ENCODE measurements at regions not wholly inside any gene's neighbourhood (a gene's known extent, or its start where the extent isn't known, plus 50 kb on each side); places are given as distances from the start of the nearest gene placed in this dataset.
"Not testable (repeated sequence)": the region's sequence is repeated elsewhere in the genome, so short reads cannot be mapped to it uniquely, and the experiment has no call there.

- no peak for DNase-seq (ENCODE audit: low read depth)
These were observed 212.6 kb downstream of the SH2D4B start for GRCh38 chr10:80750268-80750667.

- DNase-seq (ENCODE audit: low read depth) = no peak
These were observed 214.2 kb downstream of the SH2D4B start for GRCh38 chr10:80751940-80752339.

GRCh38 chr10:80753612-80754011, 215.9 kb downstream of the SH2D4B start:
- DNase-seq (ENCODE audit: low read depth) = no peak

- no peak for DNase-seq (ENCODE audit: low read depth)
These were observed 218.2 kb downstream of the SH2D4B start for GRCh38 chr10:80755893-80756292.

- no peak for DNase-seq (ENCODE audit: low read depth)
These were observed 222.0 kb downstream of the SH2D4B start for GRCh38 chr10:80759693-80760092.

GRCh38 chr10:80760914-80761371, 223.2 kb downstream of the SH2D4B start:
- no peak for DNase-seq (ENCODE audit: low read depth)

GRCh38 chr10:80767963-80768362, 230.3 kb downstream of the SH2D4B start:
- no peak for DNase-seq (ENCODE audit: low read depth)

GRCh38 chr10:80769700-80770160, 232.0 kb downstream of the SH2D4B start:
- no peak for DNase-seq (ENCODE audit: low read depth)

- no peak for DNase-seq (ENCODE audit: low read depth)
These were observed 232.5 kb downstream of the SH2D4B start for GRCh38 chr10:80770239-80770638.

- no peak for DNase-seq (ENCODE audit: low read depth)
These were observed 233.6 kb downstream of the SH2D4B start for GRCh38 chr10:80771285-80771684.

- DNase-seq (ENCODE audit: low read depth) = no peak
These were observed 234.3 kb downstream of the SH2D4B start for GRCh38 chr10:80771902-80772555.

GRCh38 chr10:80772596-80772995, 234.9 kb downstream of the SH2D4B start:
- DNase-seq (ENCODE audit: low read depth) = no peak

- no peak for DNase-seq (ENCODE audit: low read depth)
These were observed 247.0 kb downstream of the SH2D4B start for GRCh38 chr10:80784695-80785094.

GRCh38 chr10:80786322-80786721, 248.6 kb downstream of the SH2D4B start:
- no peak for DNase-seq (ENCODE audit: low read depth)

- no peak for DNase-seq (ENCODE audit: low read depth)
These were observed 250.2 kb downstream of the SH2D4B start for GRCh38 chr10:80787952-80788351.

GRCh38 chr10:80794994-80795393, 257.3 kb downstream of the SH2D4B start:
- no peak for DNase-seq (ENCODE audit: low read depth)

- DNase-seq (ENCODE audit: low read depth) = no peak
These were observed 267.8 kb downstream of the SH2D4B start for GRCh38 chr10:80805343-80806020.

- no peak for DNase-seq (ENCODE audit: low read depth)
These were observed 276.5 kb downstream of the SH2D4B start for GRCh38 chr10:80814147-80814652.

GRCh38 chr10:80829151-80829550, 291.4 kb downstream of the SH2D4B start:
- no peak for DNase-seq (ENCODE audit: low read depth)

- no peak for DNase-seq (ENCODE audit: low read depth)
These were observed 291.9 kb downstream of the SH2D4B start for GRCh38 chr10:80829562-80829961.

GRCh38 chr10:80832693-80833092, 295.0 kb downstream of the SH2D4B start:
- not testable (repeated sequence) for DNase-seq (ENCODE audit: low read depth)

GRCh38 chr10:80855348-80855971, 317.8 kb downstream of the SH2D4B start:
- no peak for DNase-seq (ENCODE audit: low read depth)

GRCh38 chr10:80856186-80856585, 318.5 kb downstream of the SH2D4B start:
- DNase-seq (ENCODE audit: low read depth) = no peak
